IPS-18a (cell line): ENCODE measurements at regions not wholly inside any gene's neighbourhood (a gene's known extent, or its start where the extent isn't known, plus 50 kb on each side); places are given as distances from the start of the nearest gene placed in this dataset.

Experiments
- H3K27ac ChIP-seq: one replicate; pipeline ENCODE4 v1.5.1; 2013; ENCODE audit warnings: low read length
- H3K27me3 ChIP-seq: one replicate; pipeline ENCODE4 v1.6.1; 2013; ENCODE audit warnings: mild to moderate bottlenecking, low read length; ENCODE audit not compliant: control insufficient read depth, insufficient read depth
- H3K36me3 ChIP-seq: one replicate; pipeline ENCODE4 v1.6.1; 2013; ENCODE audit warnings: low read depth, low read length; ENCODE audit not compliant: control insufficient read depth
- H3K4me1 ChIP-seq: one replicate; pipeline ENCODE4 v1.6.1; 2013; ENCODE audit warnings: low read depth, low read length; ENCODE audit not compliant: control insufficient read depth
- H3K4me3 ChIP-seq: one replicate; pipeline ENCODE4 v1.5.1; 2013; ENCODE audit warnings: low read length
- H3K9ac ChIP-seq: one replicate; pipeline ENCODE4 v1.6.1; 2013; ENCODE audit warnings: mild to moderate bottlenecking, low read length, moderate library complexity
- H3K9me3 ChIP-seq: one replicate; pipeline ENCODE4 v1.6.1; 2013; ENCODE audit warnings: low read depth, low read length; ENCODE audit not compliant: control insufficient read depth

DNA sequence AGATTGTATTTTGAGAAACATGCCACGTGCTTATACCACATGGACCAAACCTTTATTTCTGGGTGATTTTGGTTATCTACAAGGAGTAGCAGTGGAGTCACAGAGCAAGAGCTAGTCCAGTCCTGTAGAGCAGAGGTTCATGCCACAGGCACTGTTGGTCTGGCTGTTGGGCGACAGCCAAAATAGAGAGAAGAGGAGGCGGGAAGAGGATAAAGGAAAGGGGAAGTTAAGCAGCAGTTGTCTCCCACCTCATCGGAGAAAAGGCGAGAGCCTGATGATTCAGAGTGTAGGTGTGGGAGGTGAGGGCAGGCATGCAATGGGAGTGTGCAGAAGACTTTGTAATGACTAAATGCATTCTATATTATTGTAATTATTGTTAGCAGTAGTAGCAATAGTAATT is 237.5 kb upstream of the ROPN1 start:
- Histone ChIP-seq H3K27ac (no peak overlapping the region), H3K9me3 (no peaks in the 10 kb centered on the region), H3K9ac (no peak overlapping the region), H3K27me3 (no peaks in the 10 kb centered on the region), H3K4me1 (peaks cover 9% of the 10 kb centered on the region), H3K4me3 (no peak overlapping the region), H3K36me3 (no peaks in the 10 kb centered on the region)

DNA sequence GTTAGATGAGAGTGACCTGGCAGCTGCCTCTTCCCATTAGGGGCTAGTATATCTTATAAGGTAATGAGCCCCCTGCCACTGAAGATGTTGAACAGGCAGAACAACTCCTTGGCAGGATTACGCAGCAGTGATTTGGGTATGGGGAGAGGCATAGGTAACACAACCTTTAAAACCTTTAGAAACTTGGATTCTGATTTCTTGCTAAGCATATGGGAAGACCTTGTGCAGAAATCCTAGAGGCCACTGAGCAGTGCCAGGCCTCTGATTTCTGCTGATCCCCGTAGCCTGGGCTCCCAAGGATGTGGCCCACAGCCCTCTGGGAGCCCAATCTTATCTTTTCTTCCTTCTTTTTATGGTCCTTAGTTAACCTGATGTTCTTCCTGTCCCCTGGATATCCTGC is 237.9 kb upstream of the ROPN1 start:
- no peak overlapping the region for H3K4me3 ChIP-seq
- no peaks in the 10 kb centered on the region for H3K27me3 ChIP-seq
- H3K36me3 ChIP-seq, result no peaks in the 10 kb centered on the region
- peaks cover 9% of the 10 kb centered on the region for H3K4me1 ChIP-seq
- H3K9ac ChIP-seq, result no peak overlapping the region
- no peak overlapping the region for H3K27ac ChIP-seq
- H3K9me3 ChIP-seq, result no peaks in the 10 kb centered on the region

DNA sequence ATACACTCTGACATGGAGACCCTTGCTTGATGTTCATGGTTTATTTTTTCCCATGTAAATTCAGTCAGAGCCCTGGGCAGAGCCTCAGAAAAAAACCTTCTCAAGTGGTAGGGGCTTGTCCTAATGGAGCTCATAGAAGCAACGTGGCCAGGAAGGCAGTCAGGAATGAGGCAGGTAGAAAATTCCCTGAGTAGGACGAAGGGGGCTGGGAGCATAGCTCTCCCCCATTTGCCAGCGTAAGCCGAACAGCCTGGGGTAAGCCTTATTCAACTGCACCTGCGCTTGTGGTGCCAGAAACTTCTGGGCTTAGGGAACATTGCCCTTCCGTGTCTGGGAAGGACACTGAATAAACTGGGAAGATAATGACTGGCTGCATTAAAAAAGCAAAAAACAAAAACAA is 238.5 kb upstream of the ROPN1 start:
- H3K27me3 ChIP-seq, result no peaks in the 10 kb centered on the region
- no peak overlapping the region for H3K9ac ChIP-seq
- H3K4me3 ChIP-seq, result no peak overlapping the region
- H3K9me3 ChIP-seq, result no peaks in the 10 kb centered on the region
- no peaks in the 10 kb centered on the region for H3K36me3 ChIP-seq
- no peak overlapping the region for H3K27ac ChIP-seq
- peaks cover 9% of the 10 kb centered on the region for H3K4me1 ChIP-seq

DNA sequence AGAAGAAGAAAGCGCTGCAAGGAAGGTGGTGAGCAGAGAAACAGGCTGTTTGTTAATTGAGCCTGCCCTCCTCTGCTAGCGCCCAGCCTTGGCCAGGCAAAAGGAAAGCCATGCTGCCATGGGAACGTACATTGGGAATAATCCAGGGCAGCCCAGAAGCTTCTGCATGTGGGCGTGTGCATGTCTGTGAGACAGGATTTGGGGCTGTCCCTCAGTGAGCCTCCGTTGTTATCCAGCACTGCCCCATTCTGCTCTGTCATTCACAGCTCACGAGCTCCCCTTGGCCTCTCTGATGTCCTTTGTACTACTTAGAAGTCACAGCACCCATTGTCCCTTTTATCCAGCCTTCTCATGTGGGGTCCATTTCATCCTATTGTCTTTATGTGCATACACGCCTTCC is 239.1 kb upstream of the ROPN1 start:
- Histone ChIP-seq H3K9ac (no peak overlapping the region), H3K4me1 (peaks cover 9% of the 10 kb centered on the region), H3K36me3 (no peaks in the 10 kb centered on the region), H3K9me3 (no peaks in the 10 kb centered on the region), H3K27me3 (no peaks in the 10 kb centered on the region), H3K27ac (no peak overlapping the region), H3K4me3 (no peak overlapping the region)

DNA sequence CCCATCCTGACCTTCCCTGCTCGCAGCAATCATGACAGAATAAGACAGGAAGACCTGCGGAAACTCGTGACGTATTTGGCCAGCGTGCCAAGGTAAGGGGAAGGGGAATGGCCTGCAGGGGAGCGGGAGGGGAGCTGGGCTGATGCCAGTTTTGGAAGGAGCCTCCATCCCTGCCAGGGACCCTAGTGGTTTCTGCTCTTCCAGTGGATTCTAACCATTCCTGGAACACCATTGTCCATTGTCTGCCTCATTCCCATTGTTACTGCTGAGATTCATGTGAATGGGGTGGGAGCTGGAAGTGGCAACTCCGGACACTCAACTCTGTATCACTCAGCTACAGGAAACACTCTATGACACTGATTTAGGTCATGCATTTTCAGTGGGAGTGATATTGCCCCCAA is 242.9 kb upstream of the ROPN1 start:
- H3K9me3 ChIP-seq, result no peaks in the 10 kb centered on the region
- no peaks in the 10 kb centered on the region for H3K27me3 ChIP-seq
- no peak overlapping the region for H3K9ac ChIP-seq
- no peak overlapping the region for H3K27ac ChIP-seq
- H3K4me1 ChIP-seq, result peaks cover 9% of the 10 kb centered on the region
- H3K36me3 ChIP-seq, result no peaks in the 10 kb centered on the region
- H3K4me3 ChIP-seq, result no peak overlapping the region

DNA sequence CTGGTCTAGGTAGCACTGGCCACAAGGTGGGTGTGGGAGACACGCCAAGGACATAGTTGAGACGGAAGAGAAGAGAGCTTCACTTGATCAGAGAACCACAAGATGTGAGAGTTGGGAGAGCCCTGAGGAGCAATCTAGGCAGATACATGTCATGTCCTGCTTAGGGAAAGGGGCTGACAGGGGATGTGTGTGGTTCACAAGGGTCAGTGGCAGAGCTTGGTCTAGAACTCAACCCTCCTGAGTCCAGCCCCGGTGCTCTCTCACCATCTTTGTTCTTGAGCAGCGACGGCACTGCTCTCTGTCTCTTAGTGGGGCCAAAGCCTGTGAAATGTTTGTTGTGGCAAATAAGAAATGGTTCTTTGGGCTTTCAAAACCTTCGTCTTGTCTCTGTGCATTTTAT is 243.5 kb upstream of the ROPN1 start:
- Histone ChIP-seq H3K36me3 (no peaks in the 10 kb centered on the region), H3K27ac (no peak overlapping the region), H3K4me3 (no peak overlapping the region), H3K9me3 (no peaks in the 10 kb centered on the region), H3K4me1 (peaks cover 6% of the 10 kb centered on the region), H3K27me3 (no peaks in the 10 kb centered on the region), H3K9ac (no peak overlapping the region)

DNA sequence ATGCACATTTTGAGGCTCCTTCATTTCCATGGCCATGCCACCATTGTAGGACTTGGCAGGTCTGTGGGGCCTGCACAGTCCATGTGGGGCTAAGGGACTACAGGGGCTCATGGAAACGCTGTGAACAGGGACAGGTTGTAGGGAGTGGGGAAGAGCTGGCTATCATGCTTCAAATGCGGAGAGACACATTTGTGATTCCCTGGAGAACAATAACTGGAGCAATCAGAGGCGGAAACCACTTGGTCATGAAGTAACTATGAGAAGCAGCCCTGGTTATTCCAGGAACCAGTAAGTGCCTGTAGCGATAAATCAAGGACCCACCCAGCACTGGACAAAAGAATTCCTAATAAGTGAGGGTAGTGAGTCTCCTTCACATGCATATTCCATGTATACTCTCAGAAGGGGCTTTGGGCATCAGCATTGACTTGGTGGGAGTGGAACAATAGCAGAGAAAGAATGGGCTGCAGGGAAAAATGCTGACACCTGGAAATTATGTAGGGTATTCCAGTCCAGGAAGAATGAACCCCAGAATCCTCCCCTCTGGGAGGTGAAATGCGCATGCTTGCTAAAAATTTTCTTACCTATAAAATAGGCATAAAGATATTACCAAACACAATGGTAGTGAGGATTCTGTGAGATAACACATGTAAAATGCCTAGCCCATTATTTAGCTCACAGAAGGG is 251.4 kb upstream of the ROPN1 start:
- H3K27ac ChIP-seq, result no peak overlapping the region
- H3K4me3 ChIP-seq, result no peak overlapping the region
- no peaks in the 10 kb centered on the region for H3K9me3 ChIP-seq
- no peaks in the 10 kb centered on the region for H3K36me3 ChIP-seq
- H3K27me3 ChIP-seq, result no peaks in the 10 kb centered on the region
- H3K4me1 ChIP-seq, result no peaks in the 10 kb centered on the region
- no peak overlapping the region for H3K9ac ChIP-seq

DNA sequence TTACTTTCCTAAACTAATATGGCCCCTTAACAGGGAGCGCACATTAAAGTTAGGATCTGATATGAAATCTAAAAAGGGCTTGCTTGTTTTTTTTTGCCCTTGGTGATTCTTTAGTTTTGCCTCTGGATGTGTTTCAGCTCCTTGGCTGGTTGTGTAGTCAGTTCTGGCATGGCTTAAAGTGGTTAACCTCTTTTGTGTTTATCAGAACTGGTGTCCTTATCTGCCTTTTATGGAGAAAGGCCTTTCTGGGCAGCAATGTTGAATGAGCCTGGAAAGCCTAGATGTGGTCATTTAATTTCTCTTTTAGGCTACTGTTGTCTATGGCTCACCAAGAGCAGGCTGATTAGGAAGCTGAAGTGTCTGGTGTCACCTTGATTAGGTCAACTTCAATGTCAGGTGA is 254.5 kb upstream of the ROPN1 start:
- Histone ChIP-seq H3K36me3 (no peaks in the 10 kb centered on the region), H3K4me3 (no peak overlapping the region), H3K27me3 (no peaks in the 10 kb centered on the region), H3K27ac (no peak overlapping the region), H3K9ac (no peak overlapping the region), H3K9me3 (no peaks in the 10 kb centered on the region), H3K4me1 (no peaks in the 10 kb centered on the region)

DNA sequence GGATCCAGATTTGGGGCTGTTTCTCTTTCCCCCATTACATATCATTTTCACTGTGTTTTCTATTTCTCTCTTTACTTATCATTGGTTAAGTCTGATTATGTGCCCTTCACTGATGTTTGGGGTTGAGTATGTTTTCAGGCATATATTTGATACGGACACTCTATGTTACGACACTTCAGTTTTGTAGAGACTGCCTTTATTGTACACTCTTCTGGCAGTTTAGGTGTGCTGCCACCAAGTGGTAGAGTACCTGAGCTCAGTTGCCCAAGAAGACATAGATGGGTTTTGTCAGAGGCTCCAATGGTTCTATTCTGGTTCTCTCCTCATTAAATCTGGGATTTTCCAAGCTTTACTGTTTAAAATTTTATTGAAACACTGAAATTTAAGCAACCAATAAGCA is 255.0 kb upstream of the ROPN1 start:
- Histone ChIP-seq H3K4me1 (no peaks in the 10 kb centered on the region), H3K4me3 (no peak overlapping the region), H3K9me3 (no peaks in the 10 kb centered on the region), H3K27me3 (no peaks in the 10 kb centered on the region), H3K9ac (no peak overlapping the region), H3K36me3 (no peaks in the 10 kb centered on the region), H3K27ac (no peak overlapping the region)

DNA sequence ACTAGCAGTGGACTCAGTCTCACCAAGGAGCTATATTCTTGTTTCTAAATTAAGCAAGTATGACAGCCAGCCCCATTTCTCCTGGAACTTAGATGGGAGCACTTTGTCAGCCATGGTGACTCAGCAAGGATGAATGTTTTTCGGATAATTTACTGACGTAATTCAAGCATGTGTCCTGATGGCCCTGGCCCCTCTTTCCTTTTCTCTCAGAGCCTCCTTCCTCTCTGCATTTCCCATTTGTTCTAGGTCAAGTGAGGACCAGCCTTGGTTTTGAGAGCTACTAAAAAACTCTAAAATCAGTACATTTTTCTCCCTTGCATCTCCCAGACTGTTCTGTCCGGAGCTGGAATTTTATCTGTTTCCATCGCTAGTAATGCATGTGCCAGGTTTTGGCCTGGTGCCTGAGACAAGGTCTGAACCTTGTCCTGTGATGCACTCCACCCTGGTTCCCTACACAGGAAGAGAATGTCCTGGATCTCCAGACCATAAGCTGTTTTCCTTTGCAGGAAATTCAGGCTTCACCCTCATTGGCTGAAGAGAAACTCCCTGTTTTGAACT is 256.6 kb upstream of the ROPN1 start:
- Histone ChIP-seq H3K9me3 (no peaks in the 10 kb centered on the region), H3K4me1 (no peaks in the 10 kb centered on the region), H3K9ac (no peak overlapping the region), H3K4me3 (no peak overlapping the region), H3K36me3 (no peaks in the 10 kb centered on the region), H3K27me3 (no peaks in the 10 kb centered on the region), H3K27ac (no peak overlapping the region)

DNA sequence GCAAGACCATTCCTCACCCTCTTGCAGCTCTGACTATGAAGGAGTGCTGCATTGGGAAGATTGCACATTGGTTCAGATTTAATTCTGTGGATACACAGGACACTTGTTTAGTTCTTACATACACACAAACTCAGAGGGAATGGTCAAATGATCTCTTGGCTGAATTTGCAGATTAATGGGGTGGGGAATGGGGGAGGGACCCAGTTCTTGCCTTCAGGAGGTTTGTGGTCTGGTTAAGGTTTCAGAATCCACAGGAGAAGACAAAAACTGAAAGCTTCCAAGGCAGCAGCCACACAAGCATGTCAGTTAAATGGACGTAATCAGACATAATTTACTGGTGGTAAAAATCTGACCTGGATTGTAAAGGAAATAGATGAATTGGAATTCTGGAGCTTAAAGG is 257.1 kb upstream of the ROPN1 start:
- Histone ChIP-seq H3K27me3 (no peaks in the 10 kb centered on the region), H3K4me3 (no peak overlapping the region), H3K9ac (no peak overlapping the region), H3K9me3 (no peaks in the 10 kb centered on the region), H3K27ac (no peak overlapping the region), H3K4me1 (no peaks in the 10 kb centered on the region), H3K36me3 (no peaks in the 10 kb centered on the region)

DNA sequence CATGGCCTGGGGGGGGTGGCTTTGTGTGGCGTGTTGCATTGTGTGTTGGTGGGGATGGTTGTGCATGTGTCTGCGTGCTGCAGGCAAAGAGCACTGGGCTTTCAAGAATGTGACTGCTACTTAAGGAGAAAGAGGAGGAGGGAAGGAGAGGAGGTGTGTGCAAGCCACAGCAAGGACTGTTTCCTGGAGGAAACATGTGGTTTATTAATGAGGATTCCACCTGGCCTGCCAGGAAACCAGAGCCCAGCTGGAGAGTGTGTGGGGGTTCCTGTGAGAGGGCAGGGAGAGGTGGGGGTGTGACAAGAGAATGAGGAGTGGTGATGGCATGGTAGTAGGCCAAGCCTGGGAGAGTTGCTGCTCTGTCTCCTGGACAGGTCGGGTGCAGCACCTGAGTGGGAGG is 258.1 kb upstream of the ROPN1 start:
- H3K9ac ChIP-seq, result no peak overlapping the region
- no peak overlapping the region for H3K27ac ChIP-seq
- H3K4me1 ChIP-seq, result no peaks in the 10 kb centered on the region

More for the DNA sequence above, 258.1 kb upstream of the ROPN1 start:
- no peaks in the 10 kb centered on the region for H3K27me3 ChIP-seq
- H3K9me3 ChIP-seq, result no peaks in the 10 kb centered on the region
- H3K4me3 ChIP-seq, result no peak overlapping the region
- no peaks in the 10 kb centered on the region for H3K36me3 ChIP-seq
